Stomach (tissue), 8 donors: ENCODE measurements at regions not wholly inside any gene's neighbourhood (a gene's known extent, or its start where the extent isn't known, plus 50 kb on each side); places are given as distances from the start of the nearest gene placed in this dataset.

Source experiments
- DNase-seq, 2 donors: peaks; one replicate each; pipeline versions ENCODE4 v3.0.0 to v3.0.0-alpha.2; 2013 to 2019
- H3K27ac ChIP-seq, 5 donors: fragments of 200-600 bp in 4 of 5; sonication (generic) in 4 of 5; one replicate each; pipeline ENCODE4 v1.5.1; 2013 to 2019; ENCODE audit warnings: mild to moderate bottlenecking in 1 of 5, moderate library complexity in 1 of 5
- H3K27me3 ChIP-seq, 3 donors: fragments of 200-600 bp; sonication (generic); one replicate each; pipeline ENCODE4 v1.5.1; 2017 to 2019; ENCODE audit warnings: mixed run types in 1 of 3
- H3K36me3 ChIP-seq, 4 donors: fragments of 200-600 bp; sonication (generic); 1 replicate in 3 of 4; 2 replicates in 1 of 4; pipeline ENCODE4 v1.5.1; 2016 to 2019
- H3K4me1 ChIP-seq, 4 donors: fragments of 200-600 bp; sonication (generic); one replicate each; pipeline ENCODE4 v1.5.1; 2016 to 2019
- H3K4me3 ChIP-seq, 4 donors: fragments of 200-600 bp; sonication (generic) in 3 of 4; one replicate each; pipeline ENCODE4 v1.5.1; 2016 to 2019; ENCODE audit warnings: mild to moderate bottlenecking in 1 of 4
- H3K9me3 ChIP-seq, 4 donors: fragments of 200-600 bp; sonication (generic); one replicate each; pipeline ENCODE4 v1.5.1; 2016 to 2019
- EP300 ChIP-seq: sonication (generic); formaldehyde crosslinking; IDR thresholded peaks from one replicate; pipeline ENCODE4 v1.6.1; 2017; ENCODE audit warnings: antibody characterized with exemption
- POLR2A ChIP-seq, 4 donors: fragments of 450-650 bp; IDR thresholded peaks; one replicate each; pipeline ENCODE4 v1.6.1; 2016; ENCODE audit warnings: antibody characterized with exemption in 4 of 4, control low read depth in 2 of 4, mild to moderate bottlenecking in 1 of 4, moderate library complexity in 1 of 4
- POLR2AphosphoS5 ChIP-seq, 3 donors: sonication (generic); formaldehyde crosslinking; IDR thresholded peaks; one replicate each; pipeline ENCODE4 v1.6.1; 2016; ENCODE audit warnings: antibody characterized with exemption in 3 of 3
- WGBS, 5 donors: extraction: QIAGEN DNeasy Blood & Tissue Kit in 3 of 5; methylation state at CpG; one replicate each; pipeline versions ENCODE4 v1.1.5 to v1.1.7; 2013 to 2018; 5-methylcytosine and 5-hydroxymethylcytosine counted together
- intact Hi-C: fragments of 100-400 bp; cut with DNase I; formaldehyde crosslinking; loops from one replicate; pipeline ENCODE4 v1.15.1; 2023; ENCODE audit warnings: low total_unique reads
- TF ChIP-seq, protein P1 (sequence below), 7 experiments: fragments of 450-650 bp in 4 of 7; fragments of 200-600 bp in 3 of 7; sonication (generic) in 3 of 7; IDR thresholded peaks; one replicate each; pipeline ENCODE4 v1.5.1; 2016 to 2019; ENCODE audit warnings: antibody characterized with exemption in 7 of 7, control low read depth in 2 of 7, mild to moderate bottlenecking in 1 of 7
- donor health status: healthy with polysubstance abuse.
- donor health status: Bipolar disorder and iron deficiency.
- donor health status: healthy.

GRCh38 chr5:13551645-13552044, 392.8 kb downstream of the DNAH5 start:
- H3K27ac ChIP-seq, result no peak overlapping the region
- 36 to 54% (median 51%) methylated on average over 2 of the region's 2 CpGs for WGBS, 5 donors
- H3K4me1 ChIP-seq, result no peaks in the 10 kb centered on the region
- no peak overlapping the region for H3K4me3 ChIP-seq
- H3K27me3 ChIP-seq, result no peaks in the 10 kb centered on the region
- TF ChIP-seq POLR2A (IDR thresholded peaks at IDR 0.05), result no peak
- no peak for TF ChIP-seq EP300
- TF ChIP-seq POLR2AphosphoS5 (IDR thresholded peaks at IDR 0.05), result no peak
- TF ChIP-seq, protein P1, sequence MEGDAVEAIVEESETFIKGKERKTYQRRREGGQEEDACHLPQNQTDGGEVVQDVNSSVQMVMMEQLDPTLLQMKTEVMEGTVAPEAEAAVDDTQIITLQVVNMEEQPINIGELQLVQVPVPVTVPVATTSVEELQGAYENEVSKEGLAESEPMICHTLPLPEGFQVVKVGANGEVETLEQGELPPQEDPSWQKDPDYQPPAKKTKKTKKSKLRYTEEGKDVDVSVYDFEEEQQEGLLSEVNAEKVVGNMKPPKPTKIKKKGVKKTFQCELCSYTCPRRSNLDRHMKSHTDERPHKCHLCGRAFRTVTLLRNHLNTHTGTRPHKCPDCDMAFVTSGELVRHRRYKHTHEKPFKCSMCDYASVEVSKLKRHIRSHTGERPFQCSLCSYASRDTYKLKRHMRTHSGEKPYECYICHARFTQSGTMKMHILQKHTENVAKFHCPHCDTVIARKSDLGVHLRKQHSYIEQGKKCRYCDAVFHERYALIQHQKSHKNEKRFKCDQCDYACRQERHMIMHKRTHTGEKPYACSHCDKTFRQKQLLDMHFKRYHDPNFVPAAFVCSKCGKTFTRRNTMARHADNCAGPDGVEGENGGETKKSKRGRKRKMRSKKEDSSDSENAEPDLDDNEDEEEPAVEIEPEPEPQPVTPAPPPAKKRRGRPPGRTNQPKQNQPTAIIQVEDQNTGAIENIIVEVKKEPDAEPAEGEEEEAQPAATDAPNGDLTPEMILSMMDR (IDR thresholded peaks at IDR 0.05), result no peak
- no peak for DNase-seq
- no peaks in the 10 kb centered on the region for H3K36me3 ChIP-seq
- intact Hi-C loops, result no loop called here
- H3K9me3 ChIP-seq, result no peaks in the 10 kb centered on the region

- Histone ChIP-seq H3K4me3 (no peak overlapping the region), H3K9me3 (peaks cover 0 to 8% (median 3%) of the 10 kb centered on the region in 4 donors), H3K27me3 (no peaks in the 10 kb centered on the region), H3K4me1 (no peaks in the 10 kb centered on the region), H3K36me3 (no peaks in the 10 kb centered on the region), H3K27ac (no peak overlapping the region)
- intact Hi-C loops, result no loop called here
- no peak for DNase-seq
- no peak for TF ChIP-seq POLR2A (IDR thresholded peaks at IDR 0.05)
- TF ChIP-seq POLR2AphosphoS5 (IDR thresholded peaks at IDR 0.05), result no peak
- TF ChIP-seq EP300, result no peak
- TF ChIP-seq, protein P1 (IDR thresholded peaks at IDR 0.05), result no peak
- 45 to 61% (median 52%) methylated on average over 2 of the region's 2 CpGs for WGBS, 5 donors
These were observed 404.2 kb downstream of the DNAH5 start for GRCh38 chr5:13540168-13540750.

GRCh38 chr5:13536933-13537332, 407.6 kb downstream of the DNAH5 start:
- Histone ChIP-seq H3K27ac (no peak overlapping the region), H3K27me3 (no peaks in the 10 kb centered on the region), H3K4me1 (no peaks in the 10 kb centered on the region), H3K4me3 (no peak overlapping the region), H3K9me3 (no peaks in the 10 kb centered on the region), H3K36me3 (no peaks in the 10 kb centered on the region)
- DNase-seq, result no peak
- 62 to 80% (median 77%) methylated on average over 5 of the region's 5 CpGs for WGBS, 5 donors
- intact Hi-C loops, result no loop called here
- no peak for TF ChIP-seq POLR2A (IDR thresholded peaks at IDR 0.05)
- TF ChIP-seq, protein P1 (IDR thresholded peaks at IDR 0.05), result no peak
- no peak for TF ChIP-seq EP300
- no peak for TF ChIP-seq POLR2AphosphoS5 (IDR thresholded peaks at IDR 0.05)

- H3K27me3 ChIP-seq, result no peaks in the 10 kb centered on the region
- WGBS, 5 donors, result 67 to 93% (median 82%) methylated on average over 2 of the region's 2 CpGs
- no peaks in the 10 kb centered on the region for H3K36me3 ChIP-seq
These were observed 410.7 kb downstream of the DNAH5 start for GRCh38 chr5:13533833-13534232.

More at GRCh38 chr5:13533833-13534232, 410.7 kb downstream of the DNAH5 start:
- Histone ChIP-seq H3K4me3 (no peak overlapping the region), H3K27ac (no peak overlapping the region), H3K4me1 (peaks cover 0 to 4% (median 0%) of the 10 kb centered on the region in 4 donors), H3K9me3 (no peaks in the 10 kb centered on the region)
- DNase-seq, result no peak
- TF ChIP-seq, protein P1 (IDR thresholded peaks at IDR 0.05), result no peak
- no peak for TF ChIP-seq POLR2AphosphoS5 (IDR thresholded peaks at IDR 0.05)
- no peak for TF ChIP-seq POLR2A (IDR thresholded peaks at IDR 0.05)
- TF ChIP-seq EP300, result no peak
- intact Hi-C loops, result no loop called here
